ENCODE measurements at regions not wholly inside any gene's neighbourhood (a gene's known extent, or its start where the extent isn't known, plus 50 kb on each side); places are given as distances from the start of the nearest gene placed in this dataset.
"Not testable (repeated sequence)": the region's sequence is repeated elsewhere in the genome, so short reads cannot be mapped to it uniquely, and the experiment has no call there.

GRCh38 chr18:58805467-58806187 lies 59.0 kb upstream of the ZNF532 start:
- H3K4me3 ChIP-seq: no peak overlapping the region
- no peaks in the 10 kb centered on the region for H3K9me3 ChIP-seq
- no peak overlapping the region for H3K27ac ChIP-seq
- intact Hi-C loops (cut with DNase I; ENCODE audit: low total_unique reads): no loop called here
- no peak for DNase-seq
- H3K36me3 ChIP-seq: no peaks in the 10 kb centered on the region
- H3K27me3 ChIP-seq: no peaks in the 10 kb centered on the region
- no peak for TF ChIP-seq CTCF (IDR thresholded peaks at IDR 0.05)
- H3K4me1 ChIP-seq: no peaks in the 10 kb centered on the region

GRCh38 chr18:58806826-58807714 lies 57.6 kb upstream of the ZNF532 start:
- no peak for TF ChIP-seq CTCF (IDR thresholded peaks at IDR 0.05)
- no peak for DNase-seq
- intact Hi-C loops (cut with DNase I; ENCODE audit: low total_unique reads): no loop called here

GRCh38 chr18:58807766-58808165 lies 56.9 kb upstream of the ZNF532 start:
- no peak for TF ChIP-seq CTCF (IDR thresholded peaks at IDR 0.05)

More at GRCh38 chr18:58806826-58807714, 57.6 kb upstream of the ZNF532 start:
- Histone ChIP-seq H3K27ac (no peak overlapping the region), H3K9me3 (no peaks in the 10 kb centered on the region), H3K4me3 (no peak overlapping the region), H3K27me3 (no peaks in the 10 kb centered on the region), H3K36me3 (no peaks in the 10 kb centered on the region), H3K4me1 (peaks cover 0 to under 1% (median 0%) of the 10 kb centered on the region in 4 donors)

GRCh38 chr18:58808349-58808748 lies 56.3 kb upstream of the ZNF532 start:
- H3K4me3 ChIP-seq: no peak overlapping the region
- DNase-seq: no peak
- intact Hi-C loops (cut with DNase I; ENCODE audit: low total_unique reads): no loop called here

More at GRCh38 chr18:58807766-58808165, 56.9 kb upstream of the ZNF532 start:
- intact Hi-C loops (cut with DNase I; ENCODE audit: low total_unique reads): no loop called here
- Histone ChIP-seq H3K36me3 (no peaks in the 10 kb centered on the region), H3K27ac (no peak overlapping the region), H3K4me3 (no peak overlapping the region), H3K9me3 (no peaks in the 10 kb centered on the region), H3K4me1 (peaks cover 0 to 8% (median 2%) of the 10 kb centered on the region in 4 donors), H3K27me3 (no peaks in the 10 kb centered on the region)
- DNase-seq: no peak

GRCh38 chr18:58811859-58812258 lies 52.8 kb upstream of the ZNF532 start:
- H3K4me3 ChIP-seq; H3K27me3 ChIP-seq; H3K9me3 ChIP-seq; intact Hi-C loops (cut with DNase I; ENCODE audit: low total_unique reads); H3K27ac ChIP-seq; H3K36me3 ChIP-seq; DNase-seq: not testable (repeated sequence)
- H3K4me1 ChIP-seq: peaks cover 0 to 24% (median 4%) of the 10 kb centered on the region in 4 donors

More at GRCh38 chr18:58808349-58808748, 56.3 kb upstream of the ZNF532 start:
- Histone ChIP-seq H3K9me3 (no peaks in the 10 kb centered on the region), H3K27me3 (no peaks in the 10 kb centered on the region), H3K4me1 (peaks cover 0 to 13% (median 4%) of the 10 kb centered on the region in 4 donors), H3K27ac (no peak overlapping the region), H3K36me3 (no peaks in the 10 kb centered on the region)
- no peak for TF ChIP-seq CTCF (IDR thresholded peaks at IDR 0.05)

GRCh38 chr18:58813105-58813504 lies 51.6 kb upstream of the ZNF532 start:
- no peak for DNase-seq
- peaks cover 0 to 24% (median 4%) of the 10 kb centered on the region in 4 donors for H3K4me1 ChIP-seq
- no peaks in the 10 kb centered on the region for H3K36me3 ChIP-seq
- intact Hi-C loops (cut with DNase I; ENCODE audit: low total_unique reads): no loop called here
- peak overlapping the region; percentile 52 for H3K27ac ChIP-seq
- no peaks in the 10 kb centered on the region for H3K9me3 ChIP-seq
- no peak overlapping the region for H3K4me3 ChIP-seq
- H3K27me3 ChIP-seq: no peaks in the 10 kb centered on the region
- no peak for TF ChIP-seq CTCF (IDR thresholded peaks at IDR 0.05)
